ENCODE measurements at regions not wholly inside any gene's neighbourhood (a gene's known extent, or its start where the extent isn't known, plus 50 kb on each side); places are given as distances from the start of the nearest gene placed in this dataset.

DNA sequence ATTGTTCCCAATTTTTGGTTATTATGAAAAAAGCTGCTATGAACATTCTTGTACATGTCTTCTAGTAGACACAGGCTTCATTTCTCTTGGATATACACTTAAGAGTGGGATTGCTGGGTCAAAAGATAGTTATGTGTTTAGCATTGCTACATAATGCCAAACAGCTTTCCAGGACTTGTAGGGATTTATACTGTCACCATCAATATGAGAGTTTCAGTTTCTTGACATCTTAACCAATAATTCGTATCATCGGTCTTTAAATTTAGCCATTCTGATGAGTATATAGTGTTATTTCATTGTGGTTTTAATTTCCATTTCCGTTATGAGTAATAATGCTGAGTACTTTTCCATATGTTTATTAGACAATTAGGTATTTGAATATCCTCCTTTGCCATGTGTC, 190.3 kb upstream of the PFN2 start:
- DNase-seq (ENCODE audit: low spot score) = no peak

GRCh38 chr3:150158943-150159625, 188.4 kb upstream of the PFN2 start:
- DNase-seq (ENCODE audit: low spot score) = no peak

DNA sequence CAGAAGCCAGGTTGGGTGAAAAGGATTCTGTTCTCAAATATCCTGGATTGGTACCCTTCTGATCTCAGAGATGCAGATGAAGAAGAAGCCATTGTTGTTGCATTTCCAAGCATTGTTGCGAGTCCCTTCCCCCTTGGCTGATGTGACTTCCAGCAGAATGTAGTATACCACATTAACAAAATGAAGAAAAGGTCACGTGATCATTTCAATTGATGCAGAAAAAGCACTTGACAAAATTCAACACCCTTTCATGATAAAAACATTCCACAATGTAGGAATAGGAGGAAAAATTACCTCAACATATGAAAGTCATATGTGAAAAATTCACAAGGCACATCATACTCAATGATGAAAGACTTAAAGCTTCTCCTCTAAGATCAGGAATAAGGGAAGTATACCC, 181.9 kb upstream of the PFN2 start:
- no peak for DNase-seq (ENCODE audit: low spot score)

DNA sequence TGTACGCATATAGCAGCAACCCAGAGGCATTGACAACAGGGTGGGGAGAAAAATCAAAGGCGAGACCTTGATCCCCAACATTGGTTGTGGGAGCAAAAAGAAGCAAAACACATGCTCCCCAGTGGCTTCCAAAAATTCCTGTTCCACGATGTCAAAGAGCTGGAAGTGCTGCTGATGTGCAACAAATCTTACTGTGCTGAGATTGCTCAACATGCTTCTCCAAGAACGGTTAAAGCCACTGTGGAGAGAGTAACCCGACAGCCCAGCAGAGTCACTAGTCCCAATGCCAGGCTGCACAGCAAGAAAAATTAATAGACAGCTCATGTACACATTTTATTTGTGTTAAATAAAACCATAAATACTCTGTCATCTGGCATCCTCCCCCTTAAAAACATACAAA, 179.9 kb upstream of the PFN2 start:
- DNase-seq (ENCODE audit: low spot score) = no peak

DNA sequence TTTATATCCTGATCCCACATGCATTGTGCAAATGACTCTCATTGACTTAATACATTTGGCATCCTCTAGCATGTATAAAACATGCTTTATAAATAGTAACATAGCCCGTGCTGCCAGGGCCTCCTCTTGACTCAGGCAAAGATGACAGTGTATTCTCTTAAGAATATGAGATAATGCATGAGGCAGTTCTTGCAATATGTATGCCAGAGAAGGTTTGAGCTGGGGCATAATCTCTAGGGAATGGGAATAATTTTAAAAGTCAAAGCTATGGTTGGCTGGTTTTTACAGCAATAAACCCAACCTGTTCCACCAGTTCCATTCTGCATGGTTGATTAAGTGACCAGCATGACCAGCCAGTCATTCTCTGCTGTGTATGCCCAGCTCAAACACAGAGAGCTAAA, 179.0 kb upstream of the PFN2 start:
- DNase-seq (ENCODE audit: low spot score) = no peak

GRCh38 chr3:150148227-150148626, 177.5 kb upstream of the PFN2 start:
- no peak for DNase-seq (ENCODE audit: low spot score)

GRCh38 chr3:150147776-150148175, 177.1 kb upstream of the PFN2 start:
- DNase-seq (ENCODE audit: low spot score) = no peak

GRCh38 chr3:150146991-150147761, 176.5 kb upstream of the PFN2 start:
- no peak for DNase-seq (ENCODE audit: low spot score)

DNA sequence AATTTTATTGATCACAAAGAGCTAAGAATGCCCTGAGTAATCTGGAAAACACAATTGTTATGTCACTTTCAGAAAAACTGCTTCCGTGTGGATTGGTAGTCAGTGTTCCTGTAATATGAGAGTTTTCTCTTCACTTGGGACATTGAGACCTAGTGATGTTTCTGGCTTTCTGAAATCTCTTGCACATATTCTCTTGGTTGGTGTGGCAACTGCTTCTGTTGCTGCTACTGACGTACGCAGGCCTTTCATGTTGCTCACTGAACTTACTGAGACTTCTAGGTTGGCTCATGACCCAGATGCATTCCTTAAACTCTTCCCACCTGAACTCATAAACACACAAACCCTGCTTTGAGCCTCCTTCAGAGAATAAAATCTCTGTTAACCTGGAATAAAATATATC, 175.0 kb upstream of the PFN2 start:
- no peak for DNase-seq (ENCODE audit: low spot score)

DNA sequence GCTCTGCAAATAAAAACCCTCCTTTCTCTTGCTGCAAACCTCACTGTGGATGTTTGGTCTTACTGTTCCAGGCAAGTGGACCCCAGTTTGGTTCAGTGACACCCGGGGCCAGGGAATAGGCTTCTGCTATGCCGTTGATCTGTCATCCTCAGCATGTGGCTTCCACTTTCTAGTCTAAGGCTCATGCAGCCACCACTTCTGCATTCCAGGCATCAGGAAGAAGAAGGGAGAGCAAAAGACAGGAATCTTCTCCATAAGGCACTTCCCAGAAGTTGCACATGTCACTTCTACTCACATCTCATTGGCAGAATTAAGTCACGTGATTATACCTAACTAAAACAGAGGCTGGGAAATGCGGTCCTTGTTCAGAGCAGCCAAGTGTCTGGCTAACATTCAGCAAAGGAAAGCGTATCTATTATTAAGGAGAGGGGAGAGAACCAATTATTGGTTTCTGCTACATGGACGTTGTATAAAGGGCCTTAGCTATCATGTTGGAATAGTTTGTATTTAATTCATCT, 173.6 kb upstream of the PFN2 start:
- DNase-seq (ENCODE audit: low spot score) = no peak

GRCh38 chr3:150142936-150143335, 172.2 kb upstream of the PFN2 start:
- DNase-seq (ENCODE audit: low spot score) = no peak

DNA sequence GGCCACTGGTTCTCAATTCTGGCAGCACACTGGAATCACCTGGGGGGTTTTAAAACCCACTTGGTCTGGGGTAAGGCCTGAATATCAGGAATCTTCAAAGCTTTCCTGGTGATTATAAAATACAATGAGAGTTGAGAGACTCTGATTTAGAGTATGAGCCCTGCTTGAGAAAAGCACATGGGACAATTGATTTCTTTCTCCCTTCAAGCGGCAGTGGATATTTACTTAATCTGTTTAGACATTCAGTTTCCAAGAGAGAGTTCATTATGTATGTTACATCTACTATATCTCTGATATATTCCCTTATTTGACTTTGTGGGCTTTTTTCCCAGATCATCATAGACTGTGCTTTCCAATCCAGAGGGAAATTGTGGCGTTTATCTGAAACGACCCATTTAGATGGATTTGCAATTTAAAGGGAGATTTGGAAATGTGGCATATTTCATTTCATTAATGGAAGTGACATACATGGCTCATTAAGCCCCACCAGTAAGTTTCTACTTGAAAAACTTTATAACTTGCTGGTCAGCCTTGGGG, 171.2 kb upstream of the PFN2 start:
- no peak for DNase-seq (ENCODE audit: low spot score)

- no peak for DNase-seq (ENCODE audit: low spot score)
Measured at GRCh38 chr3:150140614-150141321, 170.1 kb upstream of the PFN2 start.

GRCh38 chr3:150138824-150139223, 168.1 kb upstream of the PFN2 start:
- DNase-seq (ENCODE audit: low spot score) = no peak

DNA sequence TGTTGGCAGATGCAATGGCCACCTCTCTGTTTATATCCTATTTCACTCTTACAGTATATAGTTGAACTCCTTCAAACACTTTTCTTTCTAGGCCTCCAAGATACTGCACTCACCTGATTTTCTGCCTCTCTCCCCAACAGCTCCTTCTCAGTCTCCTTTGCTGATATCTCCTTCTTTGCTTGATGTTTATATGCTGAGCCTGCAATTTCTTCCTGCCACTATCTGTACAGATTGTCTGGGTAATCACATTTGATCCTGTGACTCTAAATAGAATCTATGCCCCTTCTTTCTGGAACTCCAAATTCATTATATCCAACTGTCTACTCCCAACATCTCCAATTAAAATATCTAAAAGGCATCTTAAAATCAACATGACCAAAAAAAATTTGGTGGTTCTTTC, 165.5 kb upstream of the PFN2 start:
- DNase-seq (ENCODE audit: low spot score) = no peak

GRCh38 chr3:150135287-150135721, 164.6 kb upstream of the PFN2 start:
- no peak for DNase-seq (ENCODE audit: low spot score)

DNA sequence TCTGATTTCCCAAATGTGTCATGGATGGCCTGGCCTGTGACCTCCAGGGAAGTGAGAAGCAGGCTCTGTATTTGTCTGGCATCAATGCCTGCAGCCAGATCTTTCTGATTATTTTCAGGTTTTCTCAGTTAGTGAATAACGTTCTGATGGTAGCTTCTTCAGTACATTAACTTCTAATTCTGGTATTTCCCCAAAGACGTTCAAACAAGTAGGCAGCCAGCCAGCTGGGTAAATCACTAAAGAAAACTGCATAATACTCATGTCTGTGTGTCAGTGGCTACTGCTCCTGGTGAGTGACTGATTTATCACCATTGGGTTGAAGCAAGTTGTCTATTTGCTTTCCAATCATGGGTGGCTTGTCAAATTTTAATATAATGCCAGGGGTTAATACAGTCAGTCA, 162.6 kb upstream of the PFN2 start:
- no peak for DNase-seq (ENCODE audit: low spot score)

- DNase-seq (ENCODE audit: low spot score) = peak; percentile 57
Measured at GRCh38 chr3:150132101-150132749, 161.5 kb upstream of the PFN2 start.

GRCh38 chr3:150131663-150132062, 161.0 kb upstream of the PFN2 start:
- no peak for DNase-seq (ENCODE audit: low spot score)

- no peak for DNase-seq (ENCODE audit: low spot score)
Measured at GRCh38 chr3:150130404-150131100, 159.9 kb upstream of the PFN2 start.

GRCh38 chr3:150129166-150129565, 158.5 kb upstream of the PFN2 start:
- DNase-seq (ENCODE audit: low spot score) = no peak

Measured in NAMALWA (cell line).